Mesendoderm (in vitro differentiated cells): ENCODE measurements at regions not wholly inside any gene's neighbourhood (a gene's known extent, or its start where the extent isn't known, plus 50 kb on each side); places are given as distances from the start of the nearest gene placed in this dataset.
A peak's percentile ranks its signal among the peaks of the same experiment; 100 is the strongest.

Experiments used
- DNase-seq: peaks from one replicate; pipeline ENCODE4 v3.0.0; 2013
- H2AK5ac ChIP-seq: 2 replicates; pipeline ENCODE4 v1.6.1; 2013; ENCODE audit warnings: low read length, inconsistent platforms
- H2BK120ac ChIP-seq: 2 replicates; pipeline ENCODE4 v1.6.1; 2013; ENCODE audit warnings: low read depth, mild to moderate bottlenecking, low read length, moderate library complexity, mixed read lengths
- H2BK15ac ChIP-seq: replicated peaks from 2 replicates; pipeline ENCODE4 v1.6.1; 2013; ENCODE audit warnings: low read depth, mild to moderate bottlenecking, moderate library complexity
- H2BK5ac ChIP-seq: 2 replicates; pipeline ENCODE4 v1.6.1; 2013; ENCODE audit warnings: low read length, inconsistent platforms
- H3K18ac ChIP-seq: 2 replicates; pipeline ENCODE4 v1.6.1; 2013; ENCODE audit warnings: mild to moderate bottlenecking, low read length, mixed read lengths
- H3K23ac ChIP-seq: one replicate; pipeline ENCODE4 v1.6.1; 2013; ENCODE audit warnings: low read length
- H3K27ac ChIP-seq: 2 replicates; pipeline ENCODE4 v1.5.1; 2013; ENCODE audit warnings: low read depth, mild to moderate bottlenecking, inconsistent platforms, low read length, moderate library complexity
- H3K27me3 ChIP-seq: 2 replicates; pipeline ENCODE4 v1.6.1; 2013; ENCODE audit warnings: low read length, control low read depth, mild to moderate bottlenecking, inconsistent platforms; ENCODE audit not compliant: insufficient read depth, poor library complexity
- H3K36me3 ChIP-seq: 2 replicates; pipeline ENCODE4 v1.6.1; 2013; ENCODE audit warnings: low read length, inconsistent platforms; ENCODE audit not compliant: control insufficient read depth, insufficient read depth
- H3K4ac ChIP-seq: one replicate; pipeline ENCODE4 v1.6.1; 2013; ENCODE audit warnings: low read depth, mild to moderate bottlenecking, low read length, moderate library complexity
- H3K4me1 ChIP-seq: 2 replicates; pipeline ENCODE4 v1.6.1; 2013; ENCODE audit warnings: low read depth, low read length, inconsistent platforms; ENCODE audit not compliant: control insufficient read depth
- H3K4me2 ChIP-seq: 2 replicates; pipeline ENCODE4 v1.6.1; 2013; ENCODE audit warnings: low read length
- H3K4me3 ChIP-seq: 2 replicates; pipeline ENCODE4 v1.5.1; 2013; ENCODE audit warnings: mild to moderate bottlenecking, low read length
- H3K56ac ChIP-seq: one replicate; pipeline ENCODE4 v1.6.1; 2013; ENCODE audit warnings: low read length
- H3K79me1 ChIP-seq: 2 replicates; pipeline ENCODE4 v1.6.1; 2013; ENCODE audit warnings: low read length, inconsistent platforms
- H3K79me2 ChIP-seq: 2 replicates; pipeline ENCODE4 v1.6.1; 2013; ENCODE audit warnings: mild to moderate bottlenecking, low read length; ENCODE audit not compliant: control insufficient read depth, insufficient read depth
- H3K9ac ChIP-seq: 2 replicates; pipeline ENCODE4 v1.6.1; 2013; ENCODE audit warnings: low read length, inconsistent platforms
- H4K5ac ChIP-seq: one replicate; pipeline ENCODE4 v1.6.1; 2013; ENCODE audit warnings: low read length
- H4K8ac ChIP-seq: one replicate; pipeline ENCODE4 v1.6.1; 2013; ENCODE audit warnings: low read depth, mild to moderate bottlenecking, control low read depth, low read length, moderate library complexity
- WGBS: extraction: QIAGEN DNeasy Blood & Tissue Kit; methylation state at CpG from one replicate; pipeline ENCODE4 v1.1.7; 2013; ENCODE audit warnings: low lambda C conversion rate, missing lambda C conversion rate; ENCODE audit not compliant: insufficient coverage; ENCODE audit errors: extremely low coverage; 5-methylcytosine and 5-hydroxymethylcytosine counted together

DNA sequence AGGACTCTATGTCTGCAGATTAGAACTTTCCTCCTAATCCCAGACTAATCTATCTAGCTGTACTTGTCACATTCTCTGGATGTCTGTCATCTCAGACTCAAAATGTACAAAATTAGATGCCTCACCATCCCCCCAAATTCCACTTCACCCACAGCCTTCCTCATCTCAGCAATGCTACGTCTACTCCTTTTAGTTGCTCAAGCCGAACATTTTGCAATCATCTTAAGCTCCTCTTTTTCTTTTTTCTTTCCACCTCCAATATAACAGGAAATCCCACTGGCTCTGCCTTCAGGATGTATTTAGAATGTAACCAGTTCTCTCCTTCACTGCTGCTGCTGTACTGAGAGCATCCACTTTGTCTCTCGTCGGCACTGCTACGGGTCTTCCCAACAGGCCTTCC lies 1091.8 kb downstream of the TBC1D22A start:
- no CpG with 5 or more reads among the region's 5 CpGs for WGBS
- H3K18ac ChIP-seq: no peak overlapping the region
- H2AK5ac ChIP-seq: no peak overlapping the region
- H3K4me1 ChIP-seq: peaks cover 3% of the 10 kb centered on the region
- no peak overlapping the region for H2BK15ac ChIP-seq
- H3K27ac ChIP-seq: no peak overlapping the region
- no peaks in the 10 kb centered on the region for H3K79me2 ChIP-seq
- H2BK120ac ChIP-seq: no peak overlapping the region
- no peak overlapping the region for H4K5ac ChIP-seq
- no peak overlapping the region for H3K23ac ChIP-seq
- no peak for DNase-seq
- no peaks in the 10 kb centered on the region for H3K36me3 ChIP-seq
- no peak overlapping the region for H3K56ac ChIP-seq
- H3K4me2 ChIP-seq: no peak overlapping the region
- no peaks in the 10 kb centered on the region for H3K27me3 ChIP-seq
- H3K79me1 ChIP-seq: no peaks in the 10 kb centered on the region
- no peak overlapping the region for H4K8ac ChIP-seq
- H3K9ac ChIP-seq: no peak overlapping the region
- H2BK5ac ChIP-seq: no peak overlapping the region
- no peak overlapping the region for H3K4me3 ChIP-seq
- H3K4ac ChIP-seq: no peak overlapping the region

DNA sequence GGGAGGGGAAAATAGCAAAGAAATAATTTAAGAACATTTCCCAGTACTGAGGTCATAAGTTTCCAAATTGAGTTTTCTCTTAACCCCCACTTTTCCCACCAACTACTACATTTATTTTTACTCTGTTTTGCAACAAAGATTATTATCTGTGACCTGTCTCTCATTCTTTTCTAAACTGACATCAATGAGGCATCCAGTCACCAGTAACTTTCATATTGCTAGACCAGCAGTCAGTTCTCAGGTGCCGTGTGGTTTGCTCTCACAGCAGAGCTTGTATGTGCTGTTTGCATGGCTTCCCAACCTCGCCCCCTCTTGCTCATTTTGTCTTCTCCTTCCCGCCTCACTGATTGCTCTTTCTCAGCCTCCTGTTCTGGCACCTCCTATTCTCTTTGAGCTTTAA lies 1091.3 kb downstream of the TBC1D22A start:
- no peak overlapping the region for H3K27ac ChIP-seq

DNA sequence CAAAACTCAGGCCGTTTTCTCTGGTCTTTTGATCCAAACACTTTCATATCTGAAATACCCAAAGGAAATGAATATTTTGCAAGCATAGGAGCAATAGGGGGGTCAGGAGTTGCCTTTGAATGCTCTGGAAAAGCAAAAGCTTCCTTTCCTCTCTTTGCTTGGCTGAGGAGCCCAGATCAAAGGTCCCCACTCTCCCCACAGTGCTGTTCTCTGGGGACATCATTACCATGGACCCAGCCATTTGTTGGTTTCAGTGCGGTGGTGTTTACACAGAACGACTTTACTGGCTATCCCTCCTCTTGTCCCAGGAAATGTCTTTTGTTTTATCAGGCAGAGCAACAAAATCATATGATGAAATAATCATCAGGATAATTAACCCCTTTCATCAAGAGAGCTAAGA lies 1089.1 kb downstream of the TBC1D22A start:
- no peaks in the 10 kb centered on the region for H3K79me2 ChIP-seq
- no peak overlapping the region for H2BK120ac ChIP-seq
- no peak overlapping the region for H2AK5ac ChIP-seq
- no peaks in the 10 kb centered on the region for H3K27me3 ChIP-seq
- H2BK5ac ChIP-seq: no peak overlapping the region
- no peak overlapping the region for H3K18ac ChIP-seq
- DNase-seq: no peak
- no peak overlapping the region for H2BK15ac ChIP-seq
- H3K23ac ChIP-seq: no peak overlapping the region
- no peak overlapping the region for H4K5ac ChIP-seq
- H3K56ac ChIP-seq: no peak overlapping the region
- no peak overlapping the region for H3K4me2 ChIP-seq
- WGBS: no CpG with 5 or more reads among the region's 3 CpGs
- peaks cover 3% of the 10 kb centered on the region for H3K4me1 ChIP-seq
- H3K4me3 ChIP-seq: no peak overlapping the region
- no peak overlapping the region for H4K8ac ChIP-seq
- no peak overlapping the region for H3K27ac ChIP-seq
- no peaks in the 10 kb centered on the region for H3K36me3 ChIP-seq
- H3K79me1 ChIP-seq: no peaks in the 10 kb centered on the region
- no peak overlapping the region for H3K9ac ChIP-seq
- no peak overlapping the region for H3K4ac ChIP-seq

More for the DNA sequence above, 1091.3 kb downstream of the TBC1D22A start:
- H2BK5ac ChIP-seq: no peak overlapping the region
- H3K4me2 ChIP-seq: no peak overlapping the region
- H3K4me3 ChIP-seq: no peak overlapping the region
- no peak overlapping the region for H3K4ac ChIP-seq
- no peak for DNase-seq
- H3K36me3 ChIP-seq: no peaks in the 10 kb centered on the region
- no peak overlapping the region for H2BK120ac ChIP-seq
- H4K5ac ChIP-seq: no peak overlapping the region
- WGBS: no CpG with 5 or more reads among the region's 3 CpGs
- no peak overlapping the region for H2AK5ac ChIP-seq
- H2BK15ac ChIP-seq: no peak overlapping the region
- H3K79me2 ChIP-seq: no peaks in the 10 kb centered on the region
- H3K4me1 ChIP-seq: peaks cover 3% of the 10 kb centered on the region
- no peak overlapping the region for H3K9ac ChIP-seq
- H4K8ac ChIP-seq: no peak overlapping the region
- H3K23ac ChIP-seq: no peak overlapping the region
- H3K18ac ChIP-seq: no peak overlapping the region
- H3K79me1 ChIP-seq: no peaks in the 10 kb centered on the region
- H3K56ac ChIP-seq: no peak overlapping the region
- H3K27me3 ChIP-seq: no peaks in the 10 kb centered on the region

DNA sequence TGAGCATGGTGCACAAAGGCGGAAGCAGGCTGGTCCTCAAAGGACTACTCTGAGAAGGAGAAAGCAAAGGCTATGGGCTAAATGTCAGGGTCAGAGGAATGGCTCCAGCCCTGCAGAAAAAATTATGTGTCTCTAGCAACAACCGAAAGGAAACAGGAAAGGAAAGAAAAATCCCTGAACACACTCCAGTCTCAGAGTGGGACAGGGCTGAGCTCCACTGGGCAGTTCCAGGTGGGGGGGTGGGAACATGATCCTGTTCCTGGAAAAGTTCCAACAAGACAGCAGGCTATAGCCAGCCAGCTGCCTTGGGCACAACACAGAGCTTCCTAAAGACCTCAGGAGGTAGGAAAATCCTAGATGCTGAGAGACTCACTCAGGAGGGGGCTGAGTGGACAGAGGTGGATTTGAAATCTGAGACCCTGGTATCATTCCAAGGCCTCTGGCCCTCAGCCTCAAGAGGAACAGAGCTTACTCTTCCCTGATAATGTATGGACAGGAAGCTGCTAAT lies 1088.2 kb downstream of the TBC1D22A start:
- DNase-seq: peak; percentile 66
- Histone ChIP-seq H4K5ac (no peak overlapping the region), H3K36me3 (no peaks in the 10 kb centered on the region), H3K4me2 (no peak overlapping the region), H2BK120ac (no peak overlapping the region), H2AK5ac (no peak overlapping the region), H3K4me3 (no peak overlapping the region), H3K56ac (no peak overlapping the region), H3K79me2 (no peaks in the 10 kb centered on the region), H3K4ac (no peak overlapping the region), H3K18ac (no peak overlapping the region), H3K79me1 (no peaks in the 10 kb centered on the region), H2BK15ac (no peak overlapping the region), H3K23ac (no peak overlapping the region), H2BK5ac (no peak overlapping the region), H3K27me3 (no peaks in the 10 kb centered on the region), H4K8ac (no peak overlapping the region), H3K4me1 (peaks cover 3% of the 10 kb centered on the region), H3K9ac (no peak overlapping the region), H3K27ac (no peak overlapping the region)
- no CpG with 5 or more reads among the region's 2 CpGs for WGBS

DNA sequence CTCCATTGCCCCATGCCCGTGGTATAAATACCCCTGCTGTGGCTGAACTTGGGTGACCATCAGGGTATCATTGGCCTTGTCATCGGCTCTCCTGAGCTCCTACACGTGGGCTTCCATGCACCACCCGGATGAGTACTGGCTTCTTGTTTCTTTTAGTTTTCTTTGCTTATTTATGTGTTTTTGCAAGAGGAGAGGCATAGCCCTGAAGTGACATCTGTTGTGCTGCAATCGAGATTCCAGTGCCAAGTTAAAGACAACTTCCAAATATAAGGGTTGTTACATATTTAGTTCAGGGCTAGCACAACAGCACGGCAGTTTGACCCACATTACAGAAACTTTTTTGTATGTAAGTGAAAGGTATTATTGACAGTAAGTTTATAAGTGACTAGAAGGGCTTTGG lies 1087.1 kb downstream of the TBC1D22A start:
- Histone ChIP-seq H2AK5ac (no peak overlapping the region), H3K36me3 (no peaks in the 10 kb centered on the region), H3K4me3 (no peak overlapping the region), H2BK5ac (no peak overlapping the region), H3K27me3 (no peaks in the 10 kb centered on the region), H3K56ac (no peak overlapping the region), H4K5ac (no peak overlapping the region), H3K4me1 (peaks cover 3% of the 10 kb centered on the region), H2BK15ac (no peak overlapping the region), H3K9ac (no peak overlapping the region), H3K27ac (no peak overlapping the region), H3K23ac (no peak overlapping the region), H3K79me1 (no peaks in the 10 kb centered on the region), H2BK120ac (no peak overlapping the region), H3K4me2 (no peak overlapping the region), H3K18ac (no peak overlapping the region), H3K4ac (no peak overlapping the region), H4K8ac (no peak overlapping the region), H3K79me2 (no peaks in the 10 kb centered on the region)
- no CpG with 5 or more reads among the region's 6 CpGs for WGBS
- DNase-seq: no peak

DNA sequence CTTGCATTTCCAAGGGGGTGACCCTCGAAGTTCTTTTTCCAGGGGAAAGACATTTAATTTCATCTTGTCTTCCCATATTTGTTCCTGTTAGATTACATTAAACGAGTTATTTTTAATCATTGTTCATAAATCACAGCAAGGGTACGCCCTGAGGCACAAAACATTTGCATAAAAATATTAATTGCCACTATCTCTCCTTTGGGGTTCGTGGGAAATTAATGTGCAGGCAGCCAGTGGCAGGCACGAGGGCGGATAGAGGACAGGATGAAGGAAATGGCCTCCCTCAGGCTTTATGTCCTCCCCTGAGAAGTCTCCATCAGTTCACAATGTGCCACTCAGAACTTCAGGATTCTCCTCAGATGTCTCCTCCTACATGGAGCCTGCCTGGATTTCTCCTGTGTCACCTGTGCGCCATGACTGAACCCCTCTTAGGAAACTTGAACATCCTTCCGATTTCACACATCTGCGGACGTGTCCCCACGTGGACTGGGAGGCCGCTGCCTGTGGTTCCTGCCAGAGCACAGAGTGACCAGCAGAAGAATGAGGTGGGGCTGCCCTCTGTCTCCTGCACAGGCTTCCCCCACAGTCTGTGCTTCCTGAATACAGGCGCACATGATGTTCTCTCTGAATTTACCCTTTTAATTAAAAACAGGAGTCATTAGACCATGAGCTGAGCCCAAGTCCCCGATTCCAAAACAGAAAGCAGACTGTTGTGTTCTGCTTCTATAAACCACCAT lies 1085.9 kb downstream of the TBC1D22A start:
- Histone ChIP-seq H3K79me2 (no peaks in the 10 kb centered on the region), H2BK5ac (no peak overlapping the region), H3K4me2 (no peak overlapping the region), H3K79me1 (no peaks in the 10 kb centered on the region), H3K56ac (no peak overlapping the region), H3K27ac (no peak overlapping the region), H2AK5ac (no peak overlapping the region), H3K4me3 (no peak overlapping the region), H3K23ac (no peak overlapping the region), H4K5ac (no peak overlapping the region), H3K9ac (no peak overlapping the region), H3K36me3 (no peaks in the 10 kb centered on the region), H2BK120ac (no peak overlapping the region), H4K8ac (no peak overlapping the region), H3K4ac (no peak overlapping the region), H2BK15ac (no peak overlapping the region), H3K4me1 (peaks cover 3% of the 10 kb centered on the region), H3K27me3 (no peaks in the 10 kb centered on the region), H3K18ac (no peak overlapping the region)
- no peak for DNase-seq
- WGBS: no CpG with 5 or more reads among the region's 14 CpGs
